GM12892 (cell line): ENCODE measurements at regions not wholly inside any gene's neighbourhood (a gene's known extent, or its start where the extent isn't known, plus 50 kb on each side); places are given as distances from the start of the nearest gene placed in this dataset.

ENCODE experiments used
- POLR2A ChIP-seq: IDR thresholded peaks from 2 replicates; pipeline ENCODE4 v1.6.1; 2011; ENCODE audit warnings: low read depth, low read length, control low read depth
- POLR2AphosphoS5 ChIP-seq: IDR thresholded peaks from 2 replicates; pipeline ENCODE4 v1.6.1; 2011; ENCODE audit warnings: low read depth, low read length, control low read depth
- TAF1 ChIP-seq: IDR thresholded peaks from 2 replicates; pipeline ENCODE4 v1.6.1; 2011; ENCODE audit warnings: low read depth, mild to moderate bottlenecking, control low read depth, low read length, borderline replicate concordance

DNA sequence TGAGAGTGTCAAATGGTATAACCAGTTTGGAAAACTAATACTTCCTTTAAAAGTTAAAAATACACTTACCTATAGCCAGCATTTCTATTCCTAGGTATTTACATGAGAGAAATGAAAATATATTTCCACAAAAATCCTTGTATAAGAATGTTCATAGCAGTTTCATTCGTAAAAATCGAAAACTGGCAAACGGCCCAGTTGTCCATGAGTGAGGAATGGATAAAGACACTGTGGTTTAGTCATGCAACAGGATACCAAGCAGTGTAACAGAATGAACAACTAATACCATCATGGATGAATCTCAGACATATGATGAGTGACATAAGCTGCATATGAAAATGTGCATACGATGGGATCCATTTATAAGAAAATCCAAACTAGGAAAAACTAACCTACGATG is 136.7 kb downstream of the MACROH2A1 start:
- no peak for TF ChIP-seq POLR2AphosphoS5
- no peak for TF ChIP-seq POLR2A
- no peak for TF ChIP-seq TAF1
